Vagina (tissue), 2 donors: ENCODE measurements at regions not wholly inside any gene's neighbourhood (a gene's known extent, or its start where the extent isn't known, plus 50 kb on each side); places are given as distances from the start of the nearest gene placed in this dataset.

Source experiments
- CTCF ChIP-seq, 3 experiments: fragments of 450-650 bp in 2 of 3; fragments of 200-600 bp in 1 of 3; sonication (generic) in 1 of 3; IDR thresholded peaks; one replicate each; pipeline ENCODE4 v1.5.1; 2017 to 2019; ENCODE audit warnings: antibody characterized with exemption in 3 of 3, mild to moderate bottlenecking in 2 of 3, moderate library complexity in 2 of 3
- POLR2AphosphoS5 ChIP-seq, 2 donors: sonication (generic); formaldehyde crosslinking; IDR thresholded peaks; one replicate each; pipeline ENCODE4 v1.9.0; 2017; ENCODE audit warnings: antibody characterized with exemption in 2 of 2, mild to moderate bottlenecking in 2 of 2, low read depth in 1 of 2; ENCODE audit not compliant: insufficient read depth in 1 of 2

GRCh38 chr13:26909477-26909876 lies 148.9 kb upstream of the GPR12 start:
- TF ChIP-seq CTCF (IDR thresholded peaks at IDR 0.05) = no peak
- no peak for TF ChIP-seq POLR2AphosphoS5 (IDR thresholded peaks at IDR 0.05; ENCODE audit: insufficient read depth in 1 of 2, low read depth in 1 of 2)
